NB4 (cell line): ENCODE measurements at regions not wholly inside any gene's neighbourhood (a gene's known extent, or its start where the extent isn't known, plus 50 kb on each side); places are given as distances from the start of the nearest gene placed in this dataset.

Source experiments
- MYC ChIP-seq: IDR thresholded peaks from 2 replicates; pipeline ENCODE4 v1.6.1; 2011; ENCODE audit warnings: low read depth, low read length
- TF ChIP-seq, protein P1 (sequence below): IDR thresholded peaks from one replicate; pipeline ENCODE4 v1.5.1; 2012; ENCODE audit warnings: low read depth, low read length
- TF ChIP-seq, protein P2 (sequence below): IDR thresholded peaks from 2 replicates; pipeline ENCODE4 v1.6.1; 2011; ENCODE audit warnings: low read depth, low read length

DNA sequence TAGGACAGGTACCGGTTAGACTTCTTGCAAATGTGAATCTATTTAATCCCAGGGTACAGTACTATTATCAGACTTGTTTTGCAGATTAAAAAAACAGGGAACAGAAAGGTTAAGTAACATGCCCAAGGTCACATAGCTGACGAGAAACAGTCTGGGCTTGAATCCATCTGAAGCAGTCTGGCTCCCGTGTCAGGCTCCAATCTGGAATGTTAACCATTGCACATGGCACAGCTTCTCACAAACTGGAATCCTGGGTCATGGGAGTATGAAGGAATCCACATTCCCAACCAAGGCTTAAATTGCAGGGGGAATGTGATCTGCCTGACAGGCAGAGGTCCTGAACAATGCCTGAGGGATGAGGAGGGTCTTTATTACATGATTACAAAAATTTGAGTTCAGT, 187.5 kb upstream of the SPTLC3 start:
- TF ChIP-seq MYC, result no peak
- TF ChIP-seq, protein P1, sequence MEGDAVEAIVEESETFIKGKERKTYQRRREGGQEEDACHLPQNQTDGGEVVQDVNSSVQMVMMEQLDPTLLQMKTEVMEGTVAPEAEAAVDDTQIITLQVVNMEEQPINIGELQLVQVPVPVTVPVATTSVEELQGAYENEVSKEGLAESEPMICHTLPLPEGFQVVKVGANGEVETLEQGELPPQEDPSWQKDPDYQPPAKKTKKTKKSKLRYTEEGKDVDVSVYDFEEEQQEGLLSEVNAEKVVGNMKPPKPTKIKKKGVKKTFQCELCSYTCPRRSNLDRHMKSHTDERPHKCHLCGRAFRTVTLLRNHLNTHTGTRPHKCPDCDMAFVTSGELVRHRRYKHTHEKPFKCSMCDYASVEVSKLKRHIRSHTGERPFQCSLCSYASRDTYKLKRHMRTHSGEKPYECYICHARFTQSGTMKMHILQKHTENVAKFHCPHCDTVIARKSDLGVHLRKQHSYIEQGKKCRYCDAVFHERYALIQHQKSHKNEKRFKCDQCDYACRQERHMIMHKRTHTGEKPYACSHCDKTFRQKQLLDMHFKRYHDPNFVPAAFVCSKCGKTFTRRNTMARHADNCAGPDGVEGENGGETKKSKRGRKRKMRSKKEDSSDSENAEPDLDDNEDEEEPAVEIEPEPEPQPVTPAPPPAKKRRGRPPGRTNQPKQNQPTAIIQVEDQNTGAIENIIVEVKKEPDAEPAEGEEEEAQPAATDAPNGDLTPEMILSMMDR, result no peak
- TF ChIP-seq, protein P2, sequence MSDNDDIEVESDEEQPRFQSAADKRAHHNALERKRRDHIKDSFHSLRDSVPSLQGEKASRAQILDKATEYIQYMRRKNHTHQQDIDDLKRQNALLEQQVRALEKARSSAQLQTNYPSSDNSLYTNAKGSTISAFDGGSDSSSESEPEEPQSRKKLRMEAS, result no peak
